ENCODE measurements at regions not wholly inside any gene's neighbourhood (a gene's known extent, or its start where the extent isn't known, plus 50 kb on each side); places are given as distances from the start of the nearest gene placed in this dataset.

DNA sequence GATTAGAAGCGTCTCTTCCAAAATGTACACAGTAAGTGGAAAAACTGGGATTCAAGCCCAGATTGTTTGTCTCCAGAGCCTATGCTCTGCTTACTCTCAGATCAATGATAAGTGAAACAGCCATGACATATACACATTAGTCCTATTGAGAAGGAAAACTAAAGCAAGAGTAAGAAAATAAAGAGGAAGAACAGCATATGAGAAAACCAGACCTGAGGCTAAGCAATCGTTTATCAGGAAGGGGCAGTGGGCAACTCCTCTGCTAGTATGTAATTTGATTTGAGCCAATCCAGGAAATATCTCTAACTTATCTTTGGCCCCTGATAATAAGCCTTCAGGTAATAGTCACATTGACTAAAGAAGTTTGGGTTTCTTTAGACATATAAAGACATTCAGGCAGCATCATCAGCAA is 789.9 kb upstream of the C9orf72 start:
- TF ChIP-seq, protein P1, sequence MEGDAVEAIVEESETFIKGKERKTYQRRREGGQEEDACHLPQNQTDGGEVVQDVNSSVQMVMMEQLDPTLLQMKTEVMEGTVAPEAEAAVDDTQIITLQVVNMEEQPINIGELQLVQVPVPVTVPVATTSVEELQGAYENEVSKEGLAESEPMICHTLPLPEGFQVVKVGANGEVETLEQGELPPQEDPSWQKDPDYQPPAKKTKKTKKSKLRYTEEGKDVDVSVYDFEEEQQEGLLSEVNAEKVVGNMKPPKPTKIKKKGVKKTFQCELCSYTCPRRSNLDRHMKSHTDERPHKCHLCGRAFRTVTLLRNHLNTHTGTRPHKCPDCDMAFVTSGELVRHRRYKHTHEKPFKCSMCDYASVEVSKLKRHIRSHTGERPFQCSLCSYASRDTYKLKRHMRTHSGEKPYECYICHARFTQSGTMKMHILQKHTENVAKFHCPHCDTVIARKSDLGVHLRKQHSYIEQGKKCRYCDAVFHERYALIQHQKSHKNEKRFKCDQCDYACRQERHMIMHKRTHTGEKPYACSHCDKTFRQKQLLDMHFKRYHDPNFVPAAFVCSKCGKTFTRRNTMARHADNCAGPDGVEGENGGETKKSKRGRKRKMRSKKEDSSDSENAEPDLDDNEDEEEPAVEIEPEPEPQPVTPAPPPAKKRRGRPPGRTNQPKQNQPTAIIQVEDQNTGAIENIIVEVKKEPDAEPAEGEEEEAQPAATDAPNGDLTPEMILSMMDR (IDR thresholded peaks at IDR 0.05) = no peak
- no peak for TF ChIP-seq POLR2A (IDR thresholded peaks at IDR 0.05)

All from right lobe of liver (tissue), 4 donors.